Lower leg skin (tissue), 4 donors: ENCODE measurements at regions not wholly inside any gene's neighbourhood (a gene's known extent, or its start where the extent isn't known, plus 50 kb on each side); places are given as distances from the start of the nearest gene placed in this dataset.
"Not testable (repeated sequence)": the region's sequence is repeated elsewhere in the genome, so short reads cannot be mapped to it uniquely, and the experiment has no call there.

Source experiments
- DNase-seq, 2 donors: peaks; one replicate each; pipeline ENCODE4 v3.0.0-alpha.2; 2019; ENCODE audit warnings: low spot score in 2 of 2
- H3K4me3 ChIP-seq: fragments of 200-600 bp; sonication (generic); 2 replicates; pipeline ENCODE4 v1.5.1; 2017; ENCODE audit warnings: mild to moderate bottlenecking, low read depth; ENCODE audit not compliant: poor library complexity, severe bottlenecking
- CTCF ChIP-seq, 3 donors: fragments of 450-650 bp; IDR thresholded peaks; one replicate each; pipeline ENCODE4 v1.5.1; 2016; ENCODE audit warnings: antibody characterized with exemption in 3 of 3, mild to moderate bottlenecking in 3 of 3, moderate library complexity in 2 of 3
- POLR2A ChIP-seq, 2 donors: fragments of 450-650 bp; IDR thresholded peaks; one replicate each; pipeline ENCODE4 v1.6.1; 2016 to 2017; ENCODE audit warnings: antibody characterized with exemption in 2 of 2, mild to moderate bottlenecking in 1 of 2, moderate library complexity in 1 of 2
- WGBS, 2 donors: methylation state at CpG; one replicate each; pipeline ENCODE4 v1.1.5; 2018; 5-methylcytosine and 5-hydroxymethylcytosine counted together
- intact Hi-C: fragments of 100-400 bp; cut with DNase I; formaldehyde crosslinking; loops from one replicate; pipeline ENCODE4 v1.15.0; 2023; ENCODE audit warnings: low total_unique reads

GRCh38 chr18:55735199-55735855 is 147.3 kb upstream of the TCF4 start:
- intact Hi-C loops, result no loop called here

GRCh38 chr18:55732227-55733106 is 144.5 kb upstream of the TCF4 start:
- no peak for TF ChIP-seq CTCF (IDR thresholded peaks at IDR 0.05)
- TF ChIP-seq POLR2A (IDR thresholded peaks at IDR 0.05), result no peak
- intact Hi-C loops, result no loop called here
- WGBS, 2 donors, result 93 to 97% methylated on average over 2 of the region's 2 CpGs
- no peak for DNase-seq
- H3K4me3 ChIP-seq, result no peak overlapping the region

More at GRCh38 chr18:55735199-55735855, 147.3 kb upstream of the TCF4 start:
- no peak for DNase-seq
- 91 to 92% methylated on average over 3 of the region's 3 CpGs for WGBS, 2 donors
- no peak overlapping the region for H3K4me3 ChIP-seq
- TF ChIP-seq POLR2A (IDR thresholded peaks at IDR 0.05), result no peak
- no peak for TF ChIP-seq CTCF (IDR thresholded peaks at IDR 0.05)

GRCh38 chr18:55731594-55732042 is 143.6 kb upstream of the TCF4 start:
- WGBS, 2 donors, result 71 to 77% methylated on average over 4 of the region's 4 CpGs
- no peak for TF ChIP-seq POLR2A (IDR thresholded peaks at IDR 0.05)
- TF ChIP-seq CTCF (IDR thresholded peaks at IDR 0.05), result no peak
- H3K4me3 ChIP-seq, result no peak overlapping the region
- no peak for DNase-seq
- intact Hi-C loops, result no loop called here

GRCh38 chr18:55721006-55721405 is 133.0 kb upstream of the TCF4 start:
- intact Hi-C loops, DNase-seq, H3K4me3 ChIP-seq: not testable (repeated sequence)
- WGBS, 2 donors, result 92 to 96% methylated on average over 17 to 19 of the region's 21 CpGs

GRCh38 chr18:55713707-55714106 is 125.7 kb upstream of the TCF4 start:
- TF ChIP-seq CTCF (IDR thresholded peaks at IDR 0.05) (no peak), POLR2A (IDR thresholded peaks at IDR 0.05) (no peak)
- intact Hi-C loops, result no loop called here

GRCh38 chr18:55706898-55707297 is 118.9 kb upstream of the TCF4 start:
- no peak for DNase-seq

More at GRCh38 chr18:55713707-55714106, 125.7 kb upstream of the TCF4 start:
- no peak for DNase-seq
- H3K4me3 ChIP-seq, result no peak overlapping the region

More at GRCh38 chr18:55706898-55707297, 118.9 kb upstream of the TCF4 start:
- intact Hi-C loops, result loop anchor here (10.0 kb wide), 1 partner anchor 1132 kb away; no protein-coding TSS in a partner anchor
- WGBS, 2 donors, result 82% methylated on average over 3 of the region's 3 CpGs
- no peak for TF ChIP-seq CTCF (IDR thresholded peaks at IDR 0.05)
- no peak for TF ChIP-seq POLR2A (IDR thresholded peaks at IDR 0.05)
- H3K4me3 ChIP-seq, result no peak overlapping the region
